HG03457 (cell line): ENCODE measurements at regions not wholly inside any gene's neighbourhood (a gene's known extent, or its start where the extent isn't known, plus 50 kb on each side); places are given as distances from the start of the nearest gene placed in this dataset.

ENCODE experiments used
- ATAC-seq: cut with Tn5 transposase; IDR thresholded peaks from one replicate; pipeline ENCODE4 v1.9.1; 2021; ENCODE audit warnings: moderate number of reproducible peaks; ENCODE audit not compliant: unreplicated experiment

DNA sequence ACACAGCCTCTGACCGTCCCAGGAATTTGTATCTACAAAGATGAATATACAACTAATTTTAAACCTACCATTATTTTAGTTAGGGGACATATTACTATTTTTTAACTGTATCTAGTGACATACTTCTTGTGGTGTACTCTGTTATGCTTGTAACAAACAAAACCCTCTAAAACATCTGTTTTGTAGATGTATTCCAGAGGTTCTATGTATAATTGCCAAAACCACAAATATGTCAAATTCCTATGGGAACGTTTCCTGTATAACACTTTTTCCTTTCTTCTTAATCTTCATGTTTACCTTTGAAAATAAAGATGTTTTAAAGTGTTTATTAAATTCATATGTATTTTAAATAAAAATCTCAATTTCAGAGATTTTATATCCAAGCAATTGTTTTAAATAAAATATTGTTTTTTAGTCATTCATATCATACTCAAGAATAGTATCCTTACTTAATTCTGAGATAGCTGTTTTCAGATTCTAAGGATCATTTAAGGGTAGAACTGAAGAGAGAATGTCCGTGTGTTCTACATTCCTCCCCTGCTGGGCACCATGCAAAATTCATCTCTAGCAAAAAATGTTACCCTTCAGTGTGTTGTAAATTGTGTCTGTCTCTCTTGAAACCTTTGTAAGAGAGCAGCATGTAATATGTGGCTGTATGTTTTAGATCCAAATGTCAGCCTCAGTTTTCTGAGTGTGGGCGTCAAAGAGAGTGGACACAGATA, 1327.7 kb downstream of the EFNB2 start:
- ATAC-seq, result no peak

DNA sequence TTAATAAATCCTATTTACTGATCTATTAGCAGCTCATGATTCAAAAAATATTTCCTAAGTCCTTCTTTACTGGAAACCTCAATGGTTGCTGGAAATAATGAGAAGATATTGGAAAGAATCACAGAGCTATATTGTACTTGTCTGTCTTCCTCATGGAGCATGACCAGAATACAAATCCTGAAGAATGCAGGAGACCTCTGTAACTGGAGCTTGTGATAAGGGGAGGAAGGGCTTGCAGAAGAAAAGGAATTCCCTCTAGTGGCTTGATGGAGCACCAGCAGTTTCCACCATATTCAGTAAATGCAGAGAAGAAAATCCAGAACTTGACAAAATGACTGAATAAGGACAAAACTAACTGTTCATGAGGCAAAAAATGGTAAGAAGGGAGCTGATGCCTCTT, 1333.1 kb downstream of the EFNB2 start:
- no peak for ATAC-seq

DNA sequence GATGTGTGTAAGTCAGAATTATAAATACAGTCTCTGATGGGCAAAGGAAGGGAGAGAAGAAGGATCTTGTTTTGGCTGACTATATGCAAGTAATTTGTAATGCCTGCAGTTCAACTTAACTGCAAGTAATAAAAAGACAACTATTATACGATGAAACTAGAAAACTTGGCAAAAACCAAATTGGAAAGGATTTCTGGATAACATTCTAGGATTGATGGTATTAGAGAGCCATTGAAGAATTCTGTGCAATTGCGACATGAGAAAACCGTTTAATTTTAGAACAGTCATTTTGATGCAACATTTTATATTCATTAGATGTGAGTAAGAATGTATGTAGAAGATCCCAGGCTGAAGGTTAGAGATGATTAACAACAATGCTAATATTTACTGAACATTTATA, 1334.1 kb downstream of the EFNB2 start:
- no peak for ATAC-seq

DNA sequence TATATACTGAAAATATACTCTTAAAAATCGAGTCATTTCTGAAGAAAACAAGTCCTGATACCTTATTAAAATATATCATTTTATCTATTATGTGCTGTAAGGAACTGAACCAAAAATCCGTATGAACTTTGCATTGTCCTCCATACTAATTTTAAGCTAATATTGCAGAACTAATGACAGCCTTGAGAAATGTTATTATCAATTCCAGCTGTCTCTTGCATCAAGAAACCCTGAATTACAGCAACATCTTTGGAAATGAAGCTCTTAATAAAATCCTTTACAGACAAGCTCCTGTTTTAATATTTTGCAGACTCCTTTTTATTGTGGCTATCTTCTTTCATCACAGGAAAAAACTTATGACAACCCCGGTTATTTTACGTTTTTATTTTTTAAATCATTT, 1335.3 kb downstream of the EFNB2 start:
- no peak for ATAC-seq

DNA sequence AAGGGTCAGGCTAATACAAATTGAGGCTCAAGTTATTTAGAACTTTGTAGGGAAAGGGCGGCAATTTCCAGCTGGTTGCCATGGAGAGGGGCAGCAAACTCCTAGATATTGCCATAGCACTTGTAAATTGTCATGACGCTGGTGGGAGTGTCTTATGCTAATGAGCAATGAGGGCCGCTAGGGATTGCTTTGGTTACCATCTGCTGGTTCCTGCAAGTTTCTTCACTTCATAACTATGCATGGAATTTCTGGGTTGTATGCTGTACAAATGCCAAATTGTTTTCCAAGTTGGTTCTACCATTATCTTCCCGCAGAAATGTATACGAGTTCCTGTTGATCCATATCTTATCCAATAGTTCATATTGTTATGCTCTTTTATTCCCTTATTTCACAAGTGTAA, 1339.4 kb downstream of the EFNB2 start:
- no peak for ATAC-seq

DNA sequence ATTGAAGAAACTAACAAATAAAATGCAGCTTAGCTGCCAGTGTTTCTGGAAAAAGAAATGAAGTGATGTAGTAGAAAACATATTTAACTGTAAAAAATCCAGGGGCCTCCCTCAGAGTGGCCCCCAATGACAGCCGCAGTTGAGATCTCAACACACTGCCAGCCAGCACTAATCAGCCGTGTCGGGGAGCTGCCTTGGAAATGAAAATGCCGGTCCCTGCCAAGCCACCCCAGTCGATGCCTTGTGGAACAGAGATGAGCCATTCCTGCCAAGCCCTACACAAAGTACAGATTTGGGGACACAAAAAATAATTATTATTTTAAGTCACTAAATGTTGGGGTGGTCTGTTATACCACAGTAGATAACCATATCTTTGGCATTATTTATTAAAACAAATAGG, 1342.4 kb downstream of the EFNB2 start:
- no peak for ATAC-seq

DNA sequence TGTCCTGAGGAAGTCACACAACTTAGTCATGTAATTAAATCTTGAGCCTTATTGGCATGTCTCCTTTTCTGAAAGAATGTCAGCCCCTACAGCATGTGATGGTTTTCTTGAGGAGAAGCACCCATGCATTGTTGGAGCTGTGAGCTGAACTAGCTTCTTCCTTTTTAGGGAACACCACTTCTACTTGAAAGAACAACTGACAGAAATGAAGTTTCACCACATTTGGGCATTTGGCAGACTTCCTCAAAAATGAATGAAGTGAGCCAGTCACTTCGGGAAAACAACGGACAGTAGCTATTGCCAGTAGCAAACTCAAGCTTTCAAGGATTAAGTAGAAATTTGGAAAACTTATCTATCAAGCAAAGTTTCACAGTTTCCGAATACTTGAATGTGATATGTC, 1351.3 kb downstream of the EFNB2 start:
- ATAC-seq, result no peak

DNA sequence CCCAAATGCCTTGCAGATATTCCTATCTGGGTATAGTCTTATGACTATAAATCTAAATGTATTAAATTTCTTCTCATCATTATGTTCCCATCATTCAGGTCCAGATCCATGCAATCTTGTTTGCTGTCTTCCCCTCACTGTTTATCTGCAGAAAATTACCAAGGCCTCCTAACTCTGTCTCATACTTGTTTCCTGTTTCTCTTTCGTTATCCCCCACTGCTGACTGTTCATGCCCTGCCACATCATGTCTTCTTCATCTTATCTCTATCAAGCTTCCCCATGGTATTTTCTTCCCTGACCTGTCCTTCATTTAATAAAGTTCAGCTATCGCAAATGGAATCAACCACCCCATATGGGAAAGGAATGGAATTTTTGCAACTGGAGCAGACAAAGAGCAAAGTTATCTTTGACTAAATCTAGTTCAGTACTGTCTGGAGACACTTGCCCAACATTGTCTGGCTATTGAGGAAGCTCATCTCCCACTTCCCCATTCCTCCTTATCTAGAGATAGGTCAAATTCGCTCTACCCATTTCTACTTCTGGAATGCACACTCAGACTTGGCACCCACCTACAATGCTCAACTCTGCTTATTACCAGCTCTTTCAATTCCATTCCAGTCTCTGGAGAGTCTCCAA, 1358.1 kb downstream of the EFNB2 start:
- no peak for ATAC-seq

DNA sequence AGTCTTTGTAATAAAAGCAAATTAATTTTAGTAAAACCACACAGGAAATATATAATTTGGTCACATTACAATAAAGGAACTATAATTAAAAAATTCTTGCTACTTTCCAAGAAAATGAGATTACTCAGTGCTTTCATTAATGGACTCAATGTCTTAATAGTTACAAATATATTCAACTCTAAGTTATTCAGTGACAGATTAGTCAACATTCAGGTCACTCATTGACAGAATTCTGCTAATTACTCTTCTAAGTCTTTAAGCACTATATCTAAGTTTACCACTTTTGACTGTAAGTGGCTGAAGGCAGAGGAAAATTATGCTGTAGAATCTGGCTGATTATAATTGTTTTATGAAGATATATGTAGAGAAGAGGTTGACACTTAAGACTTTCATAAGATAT, 1365.0 kb downstream of the EFNB2 start:
- no peak for ATAC-seq

DNA sequence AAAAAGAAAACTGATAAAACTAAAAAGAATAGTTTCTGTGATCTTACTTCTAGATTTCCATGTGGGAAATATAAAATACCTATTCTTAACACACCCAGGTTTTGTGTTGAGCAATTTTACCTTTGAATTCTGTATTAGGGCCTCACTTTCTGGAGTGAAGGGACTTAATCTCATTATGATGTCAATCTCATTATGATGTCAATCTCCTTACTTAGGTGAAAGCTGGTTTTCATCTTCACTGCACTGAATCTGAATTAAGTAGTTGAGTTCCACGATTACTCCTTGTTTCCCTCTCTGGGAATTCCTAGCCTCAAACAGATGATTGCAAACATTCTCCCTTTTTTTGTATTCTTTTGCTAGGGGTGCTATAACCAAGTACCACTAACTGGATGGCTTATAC, 1367.2 kb downstream of the EFNB2 start:
- ATAC-seq, result no peak

DNA sequence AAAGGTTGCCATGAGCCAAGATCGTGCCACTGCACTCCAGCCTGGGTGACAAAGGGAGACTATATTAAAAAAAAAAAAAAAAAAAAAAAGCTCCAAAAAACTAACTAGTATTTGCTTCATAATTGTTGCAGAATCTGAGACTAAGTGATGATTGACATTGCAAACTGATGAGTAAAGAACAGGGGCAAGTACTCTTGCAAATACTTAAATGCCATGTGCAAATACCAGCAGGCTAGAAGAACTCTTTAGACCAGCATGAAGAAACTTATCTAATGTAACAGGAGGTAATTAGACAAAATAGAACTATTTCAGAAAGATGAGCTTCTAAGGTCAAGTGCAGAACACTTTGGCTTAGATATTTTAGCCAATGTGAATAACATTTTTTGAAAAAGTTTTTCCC, 1368.1 kb downstream of the EFNB2 start:
- ATAC-seq, result no peak

DNA sequence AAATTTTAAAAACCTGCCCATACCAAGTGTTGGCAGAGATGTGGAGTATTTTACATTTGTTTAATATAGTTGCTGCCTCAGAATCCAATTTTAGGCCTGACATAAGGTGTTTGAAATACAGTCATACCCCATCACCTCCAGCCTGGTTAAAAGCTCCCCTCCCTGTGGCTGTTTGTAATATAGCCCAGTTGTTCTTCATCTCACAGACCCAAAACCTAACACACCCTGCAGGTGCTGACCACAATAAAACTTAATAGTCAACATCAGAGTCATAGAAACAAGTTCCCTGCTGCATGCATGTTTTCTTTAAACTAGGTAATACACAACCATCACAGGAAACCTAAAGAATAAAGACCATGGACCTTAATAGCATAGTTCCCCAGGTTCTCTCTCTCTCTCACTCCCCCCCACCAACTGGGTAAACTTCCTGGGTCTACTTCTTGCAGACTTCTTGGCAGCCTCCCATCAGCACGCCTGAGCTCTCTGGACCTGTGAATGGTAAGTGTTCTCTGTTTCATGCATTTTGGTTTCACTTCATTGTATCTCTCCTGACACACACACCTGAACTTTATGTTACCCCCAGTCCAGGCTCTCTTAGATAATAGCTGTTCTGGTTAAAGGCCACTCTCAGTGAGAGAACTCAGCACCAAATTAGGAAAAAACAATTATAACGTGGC, 1369.9 kb downstream of the EFNB2 start:
- peak; percentile 76 for ATAC-seq

DNA sequence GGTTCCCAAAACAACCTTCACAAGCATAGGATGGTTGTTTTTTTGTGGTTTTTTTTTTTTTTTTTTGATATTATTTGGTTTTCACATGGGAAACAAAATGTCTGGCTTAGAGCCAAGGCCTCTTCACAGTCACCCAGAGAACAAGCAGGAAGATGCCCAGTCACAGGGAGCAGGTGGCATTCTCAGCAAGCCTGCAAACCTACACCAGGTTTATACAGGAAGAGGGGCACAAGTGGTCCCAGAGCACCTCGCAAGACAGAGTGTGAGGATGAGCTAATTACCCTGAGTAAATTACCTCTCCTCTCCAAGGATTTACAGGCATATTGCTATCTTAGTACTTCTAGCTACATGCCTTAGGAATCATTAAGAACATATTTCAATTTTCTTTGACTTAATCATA, 1375.6 kb downstream of the EFNB2 start:
- ATAC-seq, result no peak

DNA sequence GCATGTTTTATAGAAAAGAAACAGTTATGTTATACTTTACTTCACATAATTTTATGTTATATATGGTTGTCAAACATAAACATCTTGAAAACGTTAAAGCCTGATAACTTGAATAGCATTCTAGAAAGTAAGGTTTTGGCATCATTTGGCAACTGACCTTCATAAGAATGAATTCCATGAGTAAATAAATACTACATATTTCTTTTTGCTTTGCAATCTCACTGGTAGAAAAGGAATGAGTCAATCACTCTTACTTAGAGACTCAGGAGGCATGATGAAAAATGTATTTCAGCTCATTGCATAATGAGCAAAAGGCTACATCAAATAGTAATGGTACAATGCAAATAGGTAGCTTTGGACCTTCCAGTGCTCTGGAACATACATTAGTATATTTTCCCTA, 1381.9 kb downstream of the EFNB2 start:
- no peak for ATAC-seq

DNA sequence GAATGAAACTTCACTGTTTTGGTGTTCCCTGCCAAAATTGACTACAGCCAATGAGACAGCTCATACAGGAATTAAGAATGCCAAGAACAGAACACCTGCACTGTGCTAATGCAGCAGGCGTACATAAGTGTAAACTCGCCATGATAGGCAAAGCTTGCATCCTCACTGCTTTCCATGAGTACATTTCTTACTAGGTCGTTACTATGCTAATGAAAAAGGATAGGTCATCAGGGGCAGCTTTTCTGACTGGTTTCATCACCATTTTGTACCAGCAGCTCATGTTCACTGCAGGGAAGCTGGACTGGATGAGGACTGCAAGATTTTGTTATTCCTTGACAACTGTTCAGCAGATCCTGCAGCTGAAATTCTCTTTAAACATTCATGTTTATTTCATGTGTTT, 1383.8 kb downstream of the EFNB2 start:
- no peak for ATAC-seq

DNA sequence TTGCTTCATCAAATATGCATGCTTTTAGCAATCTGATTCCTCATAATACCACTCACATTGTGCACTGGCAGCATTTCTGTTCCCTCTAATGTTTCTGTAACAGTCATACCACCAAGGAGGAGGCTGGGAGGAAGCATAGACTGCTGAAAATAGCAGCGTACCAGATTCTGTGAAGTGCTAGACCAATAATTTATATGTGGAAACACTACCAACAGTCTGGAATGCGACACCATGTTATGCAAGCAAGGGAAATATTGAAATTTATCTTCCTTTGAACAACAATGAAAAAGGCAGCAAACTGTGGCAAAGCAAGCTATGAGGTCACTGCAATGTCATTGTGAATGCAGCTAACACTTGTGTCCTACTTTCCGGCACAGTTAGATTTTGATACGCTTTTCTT, 1388.0 kb downstream of the EFNB2 start:
- ATAC-seq, result no peak

DNA sequence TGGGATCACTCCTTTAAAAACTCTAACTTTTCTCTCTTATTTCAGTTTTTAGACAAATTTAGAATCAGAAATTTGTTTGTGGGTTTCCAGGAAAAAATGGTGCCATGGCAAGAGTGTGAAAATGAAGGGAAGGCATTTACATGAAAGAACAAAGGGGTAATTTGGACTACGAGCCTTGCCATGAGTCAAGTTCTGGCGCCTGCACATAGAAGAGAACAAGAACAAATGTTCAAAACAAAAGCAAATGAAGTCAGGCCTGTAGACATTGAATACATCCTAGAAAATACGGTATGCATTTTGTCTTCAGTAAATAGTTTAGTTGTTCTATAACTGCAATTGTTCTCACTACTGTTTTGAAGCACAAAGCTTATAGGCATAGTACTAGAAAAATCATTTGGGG, 1390.5 kb downstream of the EFNB2 start:
- ATAC-seq, result no peak

DNA sequence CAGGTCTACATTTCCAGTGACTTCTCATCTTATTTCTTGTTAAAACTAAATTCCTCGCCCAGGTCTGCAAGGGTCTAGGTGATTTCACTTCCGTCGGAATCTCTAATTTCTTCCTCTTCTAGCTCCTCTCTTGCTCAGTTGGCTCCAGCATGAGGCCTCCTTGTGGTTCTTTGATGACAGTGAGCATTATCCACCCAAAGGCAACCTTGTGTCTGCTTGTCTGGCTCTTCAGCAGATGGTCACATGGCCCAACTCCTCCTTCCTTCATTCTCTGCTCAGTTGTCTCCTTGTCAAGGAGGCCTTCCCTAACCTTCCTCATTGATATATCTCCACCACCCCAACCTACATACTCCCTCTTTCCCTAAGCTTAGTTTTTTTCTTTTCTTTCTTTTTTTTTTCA, 1391.4 kb downstream of the EFNB2 start:
- no peak for ATAC-seq

DNA sequence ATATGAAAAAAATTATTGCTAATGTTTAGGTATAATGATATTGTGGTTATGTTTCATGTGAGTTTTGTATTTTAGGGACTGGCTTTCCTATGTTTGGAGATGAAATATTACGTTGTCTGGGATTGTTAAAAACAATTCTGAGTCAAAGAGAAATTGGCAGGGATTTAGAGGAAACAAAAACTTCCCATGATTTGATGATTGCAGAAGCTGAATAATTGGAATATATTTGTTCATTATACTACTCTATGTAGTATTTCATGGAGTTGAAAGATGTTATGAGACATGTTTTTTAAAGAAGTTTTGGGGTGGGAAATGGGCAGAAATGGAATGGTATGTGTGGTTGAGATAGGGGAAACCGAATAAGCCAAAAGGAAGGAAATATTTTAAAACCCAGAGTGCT, 1392.9 kb downstream of the EFNB2 start:
- no peak for ATAC-seq

DNA sequence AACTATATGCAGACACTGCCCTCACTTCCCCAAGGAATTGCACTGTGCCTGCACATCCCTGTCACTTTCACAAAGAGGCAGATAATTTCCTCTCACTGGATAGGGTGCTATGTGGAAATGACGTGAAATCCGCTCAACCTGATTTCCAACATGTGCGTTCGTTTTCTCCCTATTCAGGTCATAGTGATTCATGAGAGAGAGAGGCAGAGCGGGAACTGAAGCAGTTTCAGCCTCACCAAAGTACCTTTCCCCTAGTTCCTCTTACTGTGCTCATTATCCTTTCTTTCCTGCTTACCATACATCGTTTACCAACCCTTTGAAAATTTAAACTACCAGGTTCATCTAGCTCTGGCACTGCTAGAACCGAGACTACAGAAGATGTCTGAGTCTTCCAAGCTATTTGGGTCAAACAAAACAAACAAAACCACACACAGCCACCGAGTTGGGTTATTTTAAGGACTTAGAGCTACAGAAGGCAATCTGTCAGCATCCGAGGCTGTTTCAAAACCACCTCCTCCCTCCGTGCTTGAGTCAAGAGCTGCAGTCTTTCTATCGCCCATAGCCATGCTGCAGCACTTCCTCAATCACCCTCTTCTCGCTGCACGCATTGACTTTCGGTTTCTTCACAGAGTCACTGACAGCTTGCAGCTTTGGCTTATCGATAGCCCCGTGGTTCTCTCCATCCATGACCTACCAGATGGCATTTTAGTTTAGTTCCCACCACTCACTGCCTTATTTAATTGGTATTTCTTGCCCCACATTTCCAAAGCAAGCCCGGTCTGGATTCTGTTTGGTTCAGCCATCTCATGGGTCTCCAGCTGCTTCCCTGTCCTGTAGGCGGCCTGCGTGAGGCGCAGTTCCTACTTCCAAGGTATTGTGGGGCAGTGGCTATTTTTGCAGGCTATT, 1395.8 kb downstream of the EFNB2 start:
- peak; percentile 98 for ATAC-seq

DNA sequence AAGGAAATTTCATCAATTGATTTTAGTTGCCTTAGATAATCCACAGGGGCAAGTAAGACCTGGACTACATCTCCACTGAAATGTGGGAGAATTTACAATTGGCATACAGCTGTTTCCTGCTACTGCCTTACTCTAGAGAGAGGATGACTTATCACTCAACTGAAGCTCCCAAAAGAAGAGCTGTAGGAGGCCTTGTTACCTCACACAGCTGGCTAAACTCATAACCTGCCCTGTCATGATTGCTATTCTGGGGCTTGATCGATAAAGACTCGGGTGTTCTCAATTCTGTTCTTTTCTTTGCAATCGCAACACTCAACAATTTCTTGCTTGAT, 1396.4 kb downstream of the EFNB2 start:
- ATAC-seq, result no peak
